ENCODE measurements at regions not wholly inside any gene's neighbourhood (a gene's known extent, or its start where the extent isn't known, plus 50 kb on each side); places are given as distances from the start of the nearest gene placed in this dataset.

GRCh38 chr18:75581336-75582131, 154.0 kb upstream of the SMIM21 start:
- no peak overlapping the region for H3K4me3 ChIP-seq (replicated peaks in 1 of 2; ENCODE audit: low read depth in 2 of 2, low read length in 2 of 2)
- TF ChIP-seq CTCF (IDR thresholded peaks at IDR 0.05; ENCODE audit: low read depth, low read length) = no peak
- DNase-seq (ENCODE audit: low read depth in 2 of 2) = no peak

GRCh38 chr18:75574187-75574586, 146.7 kb upstream of the SMIM21 start:
- no peak for TF ChIP-seq CTCF (IDR thresholded peaks at IDR 0.05; ENCODE audit: low read depth, low read length)
- no peak for DNase-seq (ENCODE audit: low read depth in 2 of 2)
- H3K4me3 ChIP-seq (replicated peaks in 1 of 2; ENCODE audit: low read depth in 2 of 2, low read length in 2 of 2) = no peak overlapping the region

GRCh38 chr18:75563150-75563549, 135.6 kb upstream of the SMIM21 start:
- DNase-seq (ENCODE audit: low read depth in 2 of 2) = no peak
- no peak overlapping the region for H3K4me3 ChIP-seq (replicated peaks in 1 of 2; ENCODE audit: low read depth in 2 of 2, low read length in 2 of 2)
- TF ChIP-seq CTCF (IDR thresholded peaks at IDR 0.05; ENCODE audit: low read depth, low read length) = no peak

- no peak for DNase-seq (ENCODE audit: low read depth in 2 of 2)
- TF ChIP-seq CTCF (IDR thresholded peaks at IDR 0.05; ENCODE audit: low read depth, low read length) = no peak
- H3K4me3 ChIP-seq (replicated peaks in 1 of 2; ENCODE audit: low read depth in 2 of 2, low read length in 2 of 2) = no peak overlapping the region
These were observed 134.7 kb upstream of the SMIM21 start for GRCh38 chr18:75562216-75562615.

GRCh38 chr18:75558790-75559189, 131.3 kb upstream of the SMIM21 start:
- DNase-seq (ENCODE audit: low read depth in 2 of 2) = no peak
- no peak overlapping the region for H3K4me3 ChIP-seq (replicated peaks in 1 of 2; ENCODE audit: low read depth in 2 of 2, low read length in 2 of 2)
- TF ChIP-seq CTCF (IDR thresholded peaks at IDR 0.05; ENCODE audit: low read depth, low read length) = no peak

GRCh38 chr18:75556841-75557240, 129.3 kb upstream of the SMIM21 start:
- no peak for DNase-seq (ENCODE audit: low read depth in 2 of 2)
- H3K4me3 ChIP-seq (replicated peaks in 1 of 2; ENCODE audit: low read depth in 2 of 2, low read length in 2 of 2) = no peak overlapping the region
- TF ChIP-seq CTCF (IDR thresholded peaks at IDR 0.05; ENCODE audit: low read depth, low read length) = no peak
